Renal pelvis (tissue), 1 donor: ENCODE measurements at regions not wholly inside any gene's neighbourhood (a gene's known extent, or its start where the extent isn't known, plus 50 kb on each side); places are given as distances from the start of the nearest gene placed in this dataset.
"Not testable (repeated sequence)": the region's sequence is repeated elsewhere in the genome, so short reads cannot be mapped to it uniquely, and the experiment has no call there.

Experiments used
- DNase-seq: peaks from one replicate; pipeline ENCODE4 v3.0.0-alpha.2; 2013

- no peak for DNase-seq
Observed at GRCh38 chr7:145795132-145795531, 321.5 kb upstream of the CNTNAP2 start.

- no peak for DNase-seq
Observed at GRCh38 chr7:145784809-145785780, 331.5 kb upstream of the CNTNAP2 start.

GRCh38 chr7:145781388-145781787, 335.2 kb upstream of the CNTNAP2 start:
- not testable (repeated sequence) for DNase-seq

GRCh38 chr7:145779140-145779539, 337.5 kb upstream of the CNTNAP2 start:
- DNase-seq: peak; percentile 0

- no peak for DNase-seq
Observed at GRCh38 chr7:145774777-145775176, 341.8 kb upstream of the CNTNAP2 start.

GRCh38 chr7:145753004-145753403, 363.6 kb upstream of the CNTNAP2 start:
- no peak for DNase-seq

- DNase-seq: no peak
Observed at GRCh38 chr7:145737617-145738016, 379.0 kb upstream of the CNTNAP2 start.

GRCh38 chr7:145735061-145735460, 381.5 kb upstream of the CNTNAP2 start:
- DNase-seq: no peak

GRCh38 chr7:145732521-145732920, 384.1 kb upstream of the CNTNAP2 start:
- DNase-seq: no peak

- no peak for DNase-seq
Observed at GRCh38 chr7:145729691-145730090, 386.9 kb upstream of the CNTNAP2 start.

GRCh38 chr7:145718129-145718528, 398.5 kb upstream of the CNTNAP2 start:
- no peak for DNase-seq

- no peak for DNase-seq
Observed at GRCh38 chr7:145700488-145700887, 416.1 kb upstream of the CNTNAP2 start.

- DNase-seq: no peak
Observed at GRCh38 chr7:145698526-145699262, 417.9 kb upstream of the CNTNAP2 start.

- not testable (repeated sequence) for DNase-seq
Observed at GRCh38 chr7:145697412-145698107, 419.0 kb upstream of the CNTNAP2 start.

GRCh38 chr7:145696071-145696470, 420.5 kb upstream of the CNTNAP2 start:
- DNase-seq: no peak

- DNase-seq: no peak
Observed at GRCh38 chr7:145692237-145692950, 424.2 kb upstream of the CNTNAP2 start.

GRCh38 chr7:145691377-145691914, 425.2 kb upstream of the CNTNAP2 start:
- no peak for DNase-seq

- no peak for DNase-seq
Observed at GRCh38 chr7:145681646-145682045, 435.0 kb upstream of the CNTNAP2 start.

GRCh38 chr7:145681159-145681558, 435.4 kb upstream of the CNTNAP2 start:
- DNase-seq: no peak

- no peak for DNase-seq
Observed at GRCh38 chr7:145665499-145666258, 450.9 kb upstream of the CNTNAP2 start.

GRCh38 chr7:145655666-145656065, 460.9 kb upstream of the CNTNAP2 start:
- no peak for DNase-seq
